Heart left ventricle (tissue), 16 donors: ENCODE measurements at regions not wholly inside any gene's neighbourhood (a gene's known extent, or its start where the extent isn't known, plus 50 kb on each side); places are given as distances from the start of the nearest gene placed in this dataset.
"Not testable (repeated sequence)": the region's sequence is repeated elsewhere in the genome, so short reads cannot be mapped to it uniquely, and the experiment has no call there.

Experiments used
- ATAC-seq, 4 donors: fragments of 200-7000 bp; cut with Tn5 transposase; one replicate each; pipeline ENCODE4 v1.9.1; 2020 to 2022; ENCODE audit warnings: moderate library complexity in 4 of 4, mild to moderate bottlenecking in 3 of 4, moderate number of reproducible peaks in 1 of 4
- DNase-seq, 5 donors: peaks; one replicate each; pipeline ENCODE4 v3.0.0-alpha.2; 2020
- H3K27ac ChIP-seq, 12 donors: fragments of 200-600 bp; sonication (generic) in 4 of 12; one replicate each; pipeline versions ENCODE4 v1.5.0 to v1.8.0; 2016 to 2022; ENCODE audit warnings: mild to moderate bottlenecking in 2 of 12
- H3K27me3 ChIP-seq, 9 donors: fragments of 200-600 bp; sonication (generic) in 2 of 9; one replicate each; pipeline versions ENCODE4 v1.5.1 to v1.8.0; 2016 to 2022; ENCODE audit warnings: mild to moderate bottlenecking in 3 of 9
- H3K36me3 ChIP-seq, 9 donors: fragments of 200-600 bp; sonication (generic) in 2 of 9; one replicate each; pipeline versions ENCODE4 v1.5.0 to v1.8.0; 2018 to 2022; ENCODE audit warnings: mild to moderate bottlenecking in 2 of 9
- H3K4me1 ChIP-seq, 12 donors: fragments of 200-600 bp; sonication (generic) in 4 of 12; one replicate each; pipeline versions ENCODE4 v1.5.0 to v1.8.0; 2016 to 2022; ENCODE audit warnings: mild to moderate bottlenecking in 3 of 12
- H3K4me3 ChIP-seq, 12 donors: fragments of 200-600 bp; sonication (generic) in 4 of 12; one replicate each; pipeline versions ENCODE4 v1.5.0 to v1.8.0; 2017 to 2022; ENCODE audit warnings: mild to moderate bottlenecking in 9 of 12, moderate library complexity in 4 of 12
- H3K9me3 ChIP-seq, 12 donors: fragments of 200-600 bp; sonication (generic) in 4 of 12; one replicate each; pipeline versions ENCODE4 v1.5.0 to v1.8.0; 2016 to 2022; ENCODE audit warnings: mild to moderate bottlenecking in 1 of 12
- POLR2A ChIP-seq, 2 donors: fragments of 450-650 bp; IDR thresholded peaks; one replicate each; pipeline ENCODE4 v1.6.1; 2017; ENCODE audit warnings: antibody characterized with exemption in 2 of 2, mild to moderate bottlenecking in 2 of 2, moderate library complexity in 2 of 2
- WGBS, 4 donors: extraction: QIAGEN DNeasy Blood & Tissue Kit in 2 of 4; methylation state at CpG; one replicate each; pipeline versions ENCODE4 v1.1.5 to v1.1.7; 2013 to 2018; 5-methylcytosine and 5-hydroxymethylcytosine counted together
- intact Hi-C, 10 donors: fragments of 100-400 bp; cut with DNase I; formaldehyde crosslinking; loops; one replicate each; pipeline versions ENCODE4 v1.11.1 to v1.14.2; 2022
- TF ChIP-seq, protein P1 (sequence below), 12 donors: fragments of 200-600 bp; sonication (generic) in 4 of 12; IDR thresholded peaks; one replicate each; pipeline versions ENCODE4 v1.5.0 to v1.8.0; 2018 to 2022; ENCODE audit warnings: antibody characterized with exemption in 12 of 12, mild to moderate bottlenecking in 5 of 12
- donor health status: ischemic (EF 13 %, LVEDD 7.1; RV severe dilation, severe dysfunction).
- donor health status: healthy with polysubstance abuse.
- donor health status: DM: no; HTN: yes; CAD: no.
- donor health status: DM: no; HTN: no; CAD: no.
- donor health status: ischemic (EF 25% LVEDD 6.9; RV normal size, moderate dysfunction).
- donor health status: ischemic (EF 25% LVEDD 5.7; RV mildly dilated, moderate dysfunction).
- donor health status: healthy.
- donor health status: DM: yes; HTN: yes; CAD: no.
- donor health status: ischemic (EF 35%, LVEDD 5.7; RV mildly dilated, moderate dysfunction).
- donor health status: nonischemic (EF 11% LVEDD 7.7; RV severe dilation, severe dysfunction).
- donor health status: DM: yes; HTN: yes; CAD: no.
- donor health status: PGD.
- donor health status: ischemic (EF 29% LVEDD 5.4; RV normal size, mild dysfunction).
- donor health status: nonischemic (EF 23%, LVEDD 6.1; RV moderate dilation, normal function).

- peaks cover 0 to 20% (median 0%) of the 10 kb centered on the region in 12 donors for H3K4me1 ChIP-seq
- no peak for ATAC-seq
- TF ChIP-seq, protein P1, sequence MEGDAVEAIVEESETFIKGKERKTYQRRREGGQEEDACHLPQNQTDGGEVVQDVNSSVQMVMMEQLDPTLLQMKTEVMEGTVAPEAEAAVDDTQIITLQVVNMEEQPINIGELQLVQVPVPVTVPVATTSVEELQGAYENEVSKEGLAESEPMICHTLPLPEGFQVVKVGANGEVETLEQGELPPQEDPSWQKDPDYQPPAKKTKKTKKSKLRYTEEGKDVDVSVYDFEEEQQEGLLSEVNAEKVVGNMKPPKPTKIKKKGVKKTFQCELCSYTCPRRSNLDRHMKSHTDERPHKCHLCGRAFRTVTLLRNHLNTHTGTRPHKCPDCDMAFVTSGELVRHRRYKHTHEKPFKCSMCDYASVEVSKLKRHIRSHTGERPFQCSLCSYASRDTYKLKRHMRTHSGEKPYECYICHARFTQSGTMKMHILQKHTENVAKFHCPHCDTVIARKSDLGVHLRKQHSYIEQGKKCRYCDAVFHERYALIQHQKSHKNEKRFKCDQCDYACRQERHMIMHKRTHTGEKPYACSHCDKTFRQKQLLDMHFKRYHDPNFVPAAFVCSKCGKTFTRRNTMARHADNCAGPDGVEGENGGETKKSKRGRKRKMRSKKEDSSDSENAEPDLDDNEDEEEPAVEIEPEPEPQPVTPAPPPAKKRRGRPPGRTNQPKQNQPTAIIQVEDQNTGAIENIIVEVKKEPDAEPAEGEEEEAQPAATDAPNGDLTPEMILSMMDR (IDR thresholded peaks at IDR 0.05) = no peak
- no peak for TF ChIP-seq POLR2A (IDR thresholded peaks at IDR 0.05)
- no peaks in the 10 kb centered on the region for H3K9me3 ChIP-seq
- intact Hi-C loops = no loop called here
- WGBS, 4 donors = 79 to 86% (median 82%) methylated on average over 1 of the region's 1 CpG
- H3K36me3 ChIP-seq = no peaks in the 10 kb centered on the region
- H3K4me3 ChIP-seq = no peak overlapping the region
- peak overlapping the region in 1 of 12 donors; percentile 29 for H3K27ac ChIP-seq
- DNase-seq = no peak
- peaks cover 0 to 14% (median 0%) of the 10 kb centered on the region in 9 donors for H3K27me3 ChIP-seq
Observed at GRCh38 chr6:10081957-10082356, 332.9 kb downstream of the TFAP2A start.

DNA sequence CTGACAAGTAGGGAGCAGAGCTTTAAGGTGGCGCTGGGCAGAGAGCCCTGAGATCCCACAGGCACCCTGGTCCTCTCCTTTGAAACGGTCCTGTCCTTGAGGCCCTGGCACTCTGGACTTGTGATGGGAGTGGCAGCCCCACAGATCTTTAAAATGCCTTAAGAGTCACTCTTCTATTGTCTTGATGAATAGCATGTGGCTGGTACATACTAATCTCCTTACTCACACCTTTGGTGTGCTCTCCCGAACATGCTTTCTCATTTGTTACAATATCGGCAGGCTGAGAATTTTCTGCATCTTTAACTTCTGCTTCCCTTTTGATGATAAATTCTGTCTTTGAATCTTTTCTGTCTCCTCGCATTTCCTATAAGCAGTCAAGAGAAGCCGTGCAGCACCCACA, 333.8 kb downstream of the TFAP2A start:
- no peaks in the 10 kb centered on the region for H3K9me3 ChIP-seq
- H3K27me3 ChIP-seq = peaks cover 0 to 14% (median 0%) of the 10 kb centered on the region in 9 donors
- peaks cover 0 to 20% (median 0%) of the 10 kb centered on the region in 12 donors for H3K4me1 ChIP-seq
- ATAC-seq = no peak
- 82 to 85% (median 83%) methylated on average over 6 of the region's 6 CpGs for WGBS, 4 donors
- no peak overlapping the region for H3K4me3 ChIP-seq
- intact Hi-C loops = no loop called here
- no peak overlapping the region for H3K27ac ChIP-seq
- TF ChIP-seq POLR2A (IDR thresholded peaks at IDR 0.05) = no peak
- TF ChIP-seq, protein P1 (IDR thresholded peaks at IDR 0.05) = no peak
- H3K36me3 ChIP-seq = no peaks in the 10 kb centered on the region
- no peak for DNase-seq

GRCh38 chr6:10080561-10080960, 334.3 kb downstream of the TFAP2A start:
- Histone ChIP-seq H3K9me3 (no peaks in the 10 kb centered on the region), H3K36me3 (no peaks in the 10 kb centered on the region), H3K4me1 (peaks cover 0 to 20% (median 0%) of the 10 kb centered on the region in 12 donors), H3K27ac (no peak overlapping the region), H3K27me3 (peaks cover 0 to 14% (median 0%) of the 10 kb centered on the region in 9 donors), H3K4me3 (no peak overlapping the region)
- TF ChIP-seq, protein P1 (IDR thresholded peaks at IDR 0.05) = no peak
- 94 to 96% (median 95%) methylated on average over 4 of the region's 4 CpGs for WGBS, 4 donors
- ATAC-seq (no peak), DNase-seq (no peak)
- intact Hi-C loops = no loop called here

GRCh38 chr6:10078581-10078980, 336.3 kb downstream of the TFAP2A start:
- intact Hi-C loops = no loop called here
- 90 to 92% (median 91%) methylated on average over 6 of the region's 6 CpGs for WGBS, 4 donors
- ATAC-seq = no peak
- Histone ChIP-seq H3K9me3 (no peaks in the 10 kb centered on the region), H3K36me3 (no peaks in the 10 kb centered on the region), H3K4me3 (no peak overlapping the region), H3K27me3 (peaks cover 0 to 14% (median 0%) of the 10 kb centered on the region in 9 donors), H3K4me1 (peaks cover 0 to 14% (median 0%) of the 10 kb centered on the region in 12 donors), H3K27ac (no peak overlapping the region)
- DNase-seq = no peak
- TF ChIP-seq POLR2A (IDR thresholded peaks at IDR 0.05) = no peak
- TF ChIP-seq, protein P1 (IDR thresholded peaks at IDR 0.05) = no peak

GRCh38 chr6:10074726-10075125, 340.1 kb downstream of the TFAP2A start:
- H3K27me3 ChIP-seq, ATAC-seq, H3K4me1 ChIP-seq, H3K27ac ChIP-seq, H3K36me3 ChIP-seq, H3K9me3 ChIP-seq, H3K4me3 ChIP-seq, DNase-seq, intact Hi-C loops: not testable (repeated sequence)
- 97 to 100% (median 97%) methylated on average over 2 to 45 of the region's 45 CpGs for WGBS, 4 donors
